ENCODE measurements at regions not wholly inside any gene's neighbourhood (a gene's known extent, or its start where the extent isn't known, plus 50 kb on each side); places are given as distances from the start of the nearest gene placed in this dataset.

DNA sequence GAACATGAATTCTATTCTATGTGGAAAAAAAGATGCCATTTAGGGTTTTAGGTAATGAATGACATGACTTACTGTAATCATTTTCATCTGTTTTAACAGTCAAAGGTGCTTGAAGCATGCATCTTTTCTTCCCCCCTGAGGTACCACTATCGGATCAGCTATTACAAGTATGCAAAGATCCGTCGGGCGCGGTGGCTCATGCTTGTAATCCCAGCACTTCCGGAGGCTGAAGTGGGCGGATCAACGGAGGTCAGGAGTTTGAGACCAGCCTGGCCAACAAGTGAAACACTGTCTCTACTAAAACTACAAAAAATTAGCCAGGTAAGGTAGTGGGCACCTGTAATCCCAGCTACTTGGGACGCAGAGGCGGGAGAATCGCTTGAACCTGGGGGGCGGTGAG lies 241.3 kb downstream of the ARAP2 start:
- H3K27ac Mint-ChIP-seq: no peak overlapping the region
- Histone ChIP-seq H3K27ac (ENCODE audit: low read depth in 1 of 2, low read length in 2 of 2) (no peak overlapping the region), H3K4me3 (replicated peaks in 1 of 3; ENCODE audit: low read depth in 2 of 3, low read length in 3 of 3) (no peak overlapping the region), H3K4me2 (replicated peaks; ENCODE audit: extremely low read depth, low read length, poor library complexity, severe bottlenecking) (no peak overlapping the region), H4K20me1 (ENCODE audit: insufficient read depth, low read length) (no peaks in the 10 kb centered on the region), H3K9me3 (replicated peaks in 1 of 2; ENCODE audit: control insufficient read depth in 1 of 2, insufficient read depth in 1 of 2, low read length in 2 of 2) (no peaks in the 10 kb centered on the region), H3K36me3 (replicated peaks in 1 of 2; ENCODE audit: control insufficient read depth in 1 of 2, insufficient read depth in 2 of 2, low read length in 2 of 2) (no peaks in the 10 kb centered on the region), H3K79me2 (ENCODE audit: insufficient read depth, low read length) (no peaks in the 10 kb centered on the region), H3K4me1 (ENCODE audit: control insufficient read depth in 1 of 2, insufficient read depth in 2 of 2, low read length in 2 of 2) (no peaks in the 10 kb centered on the region), H3K9ac (ENCODE audit: insufficient read depth, low read length, poor library complexity, severe bottlenecking) (no peak overlapping the region), H2AFZ (ENCODE audit: insufficient read depth, low read depth, low read length, poor library complexity, severe bottlenecking) (no peak overlapping the region), H3K27me3 (ENCODE audit: control insufficient read depth in 2 of 2, insufficient read depth in 2 of 2, low read length in 2 of 2) (no peaks in the 10 kb centered on the region)
- 80% methylated on average over 2 of the region's 12 CpGs for WGBS (ENCODE audit: insufficient coverage)
- peaks cover 0 to 4% of the 10 kb centered on the region in 2 donors for H3K36me3 Mint-ChIP-seq
- peaks cover 0 to 10% (median 3%) of the 10 kb centered on the region in 7 donors for H3K9me3 Mint-ChIP-seq
- peaks cover 0 to 2% (median 0%) of the 10 kb centered on the region in 3 donors for H3K27me3 Mint-ChIP-seq (ENCODE audit: low read depth in 3 of 3)
- no peak for DNase-seq
- TF ChIP-seq, protein P1, sequence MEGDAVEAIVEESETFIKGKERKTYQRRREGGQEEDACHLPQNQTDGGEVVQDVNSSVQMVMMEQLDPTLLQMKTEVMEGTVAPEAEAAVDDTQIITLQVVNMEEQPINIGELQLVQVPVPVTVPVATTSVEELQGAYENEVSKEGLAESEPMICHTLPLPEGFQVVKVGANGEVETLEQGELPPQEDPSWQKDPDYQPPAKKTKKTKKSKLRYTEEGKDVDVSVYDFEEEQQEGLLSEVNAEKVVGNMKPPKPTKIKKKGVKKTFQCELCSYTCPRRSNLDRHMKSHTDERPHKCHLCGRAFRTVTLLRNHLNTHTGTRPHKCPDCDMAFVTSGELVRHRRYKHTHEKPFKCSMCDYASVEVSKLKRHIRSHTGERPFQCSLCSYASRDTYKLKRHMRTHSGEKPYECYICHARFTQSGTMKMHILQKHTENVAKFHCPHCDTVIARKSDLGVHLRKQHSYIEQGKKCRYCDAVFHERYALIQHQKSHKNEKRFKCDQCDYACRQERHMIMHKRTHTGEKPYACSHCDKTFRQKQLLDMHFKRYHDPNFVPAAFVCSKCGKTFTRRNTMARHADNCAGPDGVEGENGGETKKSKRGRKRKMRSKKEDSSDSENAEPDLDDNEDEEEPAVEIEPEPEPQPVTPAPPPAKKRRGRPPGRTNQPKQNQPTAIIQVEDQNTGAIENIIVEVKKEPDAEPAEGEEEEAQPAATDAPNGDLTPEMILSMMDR (IDR thresholded peaks at IDR 0.05): no peak
- H3K4me1 Mint-ChIP-seq: no peaks in the 10 kb centered on the region
- no peak overlapping the region for H3K4me3 Mint-ChIP-seq
- intact Hi-C loops (cut with micrococcal nuclease): no loop called here

DNA sequence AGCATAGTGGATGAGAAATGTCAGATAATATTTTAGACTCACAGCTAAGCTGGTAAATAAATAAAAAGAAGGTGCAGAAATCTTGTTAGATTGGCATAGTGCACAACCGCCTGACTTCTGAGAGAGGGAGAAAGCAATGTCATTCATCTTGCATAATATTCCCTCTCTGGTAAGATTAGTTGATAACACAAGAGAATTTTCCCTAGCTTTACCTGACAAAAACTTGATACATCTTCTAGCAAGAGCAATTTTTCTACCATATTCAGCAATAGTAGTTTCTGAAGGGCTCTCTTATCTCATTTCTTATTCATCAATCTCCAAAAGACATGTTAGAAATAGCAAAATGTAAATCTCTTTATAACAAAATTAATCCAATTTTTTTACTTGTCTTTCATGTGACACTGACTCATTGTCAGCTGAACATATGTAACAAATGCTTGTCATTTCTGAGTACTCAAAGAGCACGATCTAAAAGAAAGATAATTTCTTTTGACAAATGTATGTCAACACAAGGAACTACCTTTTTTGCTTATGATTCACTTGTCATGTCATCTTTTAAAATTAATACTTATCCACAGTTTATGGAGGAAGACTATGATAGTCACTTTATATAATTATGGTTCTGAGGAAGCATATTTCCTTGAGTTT lies 240.0 kb downstream of the ARAP2 start:
- no peaks in the 10 kb centered on the region for H3K79me2 ChIP-seq (ENCODE audit: insufficient read depth, low read length)
- H3K27me3 ChIP-seq (ENCODE audit: control insufficient read depth in 2 of 2, insufficient read depth in 2 of 2, low read length in 2 of 2): no peaks in the 10 kb centered on the region
- no peaks in the 10 kb centered on the region for H3K36me3 ChIP-seq (replicated peaks in 1 of 2; ENCODE audit: control insufficient read depth in 1 of 2, insufficient read depth in 2 of 2, low read length in 2 of 2)
- intact Hi-C loops (cut with micrococcal nuclease): no loop called here
- H3K4me3 Mint-ChIP-seq: no peak overlapping the region
- no peak overlapping the region for H2AFZ ChIP-seq (ENCODE audit: insufficient read depth, low read depth, low read length, poor library complexity, severe bottlenecking)
- no peak overlapping the region for H3K4me2 ChIP-seq (replicated peaks; ENCODE audit: extremely low read depth, low read length, poor library complexity, severe bottlenecking)
- TF ChIP-seq, protein P1 (IDR thresholded peaks at IDR 0.05): no peak
- no CpG with 5 or more reads among the region's 2 CpGs for WGBS (ENCODE audit: insufficient coverage)
- H3K36me3 Mint-ChIP-seq: peaks cover 0 to 4% of the 10 kb centered on the region in 2 donors
- H3K9ac ChIP-seq (ENCODE audit: insufficient read depth, low read length, poor library complexity, severe bottlenecking): no peak overlapping the region
- no peaks in the 10 kb centered on the region for H3K9me3 ChIP-seq (replicated peaks in 1 of 2; ENCODE audit: control insufficient read depth in 1 of 2, insufficient read depth in 1 of 2, low read length in 2 of 2)
- H3K4me1 Mint-ChIP-seq: no peaks in the 10 kb centered on the region
- no peaks in the 10 kb centered on the region for H3K4me1 ChIP-seq (ENCODE audit: control insufficient read depth in 1 of 2, insufficient read depth in 2 of 2, low read length in 2 of 2)
- H3K27me3 Mint-ChIP-seq (ENCODE audit: low read depth in 3 of 3): peaks cover 0 to 2% (median 0%) of the 10 kb centered on the region in 3 donors
- no peaks in the 10 kb centered on the region for H4K20me1 ChIP-seq (ENCODE audit: insufficient read depth, low read length)
- no peak overlapping the region for H3K27ac Mint-ChIP-seq
- no peak for DNase-seq
- H3K4me3 ChIP-seq (replicated peaks in 1 of 3; ENCODE audit: low read depth in 2 of 3, low read length in 3 of 3): no peak overlapping the region
- peaks cover 0 to 10% (median 3%) of the 10 kb centered on the region in 7 donors for H3K9me3 Mint-ChIP-seq
- H3K27ac ChIP-seq (ENCODE audit: low read depth in 1 of 2, low read length in 2 of 2): no peak overlapping the region
